GM13977 (cell line): ENCODE measurements at regions not wholly inside any gene's neighbourhood (a gene's known extent, or its start where the extent isn't known, plus 50 kb on each side); places are given as distances from the start of the nearest gene placed in this dataset.

ENCODE experiments used
- DNase-seq: peaks from one replicate; pipeline ENCODE4 v3.0.0; 2012; ENCODE audit warnings: low spot score
- in situ Hi-C: fragments of 300-500 bp; cut with MboI; formaldehyde crosslinking; loops from one replicate; pipeline ENCODE4 v1.12.0; 2022; ENCODE audit warnings: low sequenced_read_pairs, low pct_unique_long_range_greater_than_20kb, mixed read lengths, inconsistent platforms; ENCODE audit not compliant: unreplicated experiment
- TF ChIP-seq, protein P1 (sequence below): IDR thresholded peaks from 2 replicates; pipeline ENCODE4 v1.5.1; 2012; ENCODE audit warnings: mild to moderate bottlenecking, control low read depth; ENCODE audit not compliant: insufficient read depth; ENCODE audit errors: extremely low read depth, missing control alignments

DNA sequence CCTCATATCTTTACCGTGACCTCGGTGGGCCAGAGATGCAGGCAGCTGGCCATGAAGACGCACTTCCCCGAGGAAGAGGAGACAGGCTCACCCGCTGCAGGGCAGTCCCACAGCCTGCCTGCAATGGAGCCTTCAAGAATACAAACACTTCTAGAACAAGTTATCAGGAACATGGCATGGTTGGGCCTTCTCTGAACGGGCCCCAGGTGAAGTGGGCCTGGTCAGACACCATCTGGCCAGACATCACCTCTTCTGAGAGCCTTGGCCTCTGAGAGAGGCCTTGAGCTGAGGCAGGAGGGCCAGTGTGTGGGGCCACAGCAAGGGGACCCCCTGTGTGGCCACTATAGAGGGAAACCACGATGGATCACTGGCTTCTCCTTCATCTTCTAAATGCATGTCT lies 112.4 kb upstream of the GDF10 start:
- DNase-seq: no peak
- in situ Hi-C loops: no loop called here
- TF ChIP-seq, protein P1, sequence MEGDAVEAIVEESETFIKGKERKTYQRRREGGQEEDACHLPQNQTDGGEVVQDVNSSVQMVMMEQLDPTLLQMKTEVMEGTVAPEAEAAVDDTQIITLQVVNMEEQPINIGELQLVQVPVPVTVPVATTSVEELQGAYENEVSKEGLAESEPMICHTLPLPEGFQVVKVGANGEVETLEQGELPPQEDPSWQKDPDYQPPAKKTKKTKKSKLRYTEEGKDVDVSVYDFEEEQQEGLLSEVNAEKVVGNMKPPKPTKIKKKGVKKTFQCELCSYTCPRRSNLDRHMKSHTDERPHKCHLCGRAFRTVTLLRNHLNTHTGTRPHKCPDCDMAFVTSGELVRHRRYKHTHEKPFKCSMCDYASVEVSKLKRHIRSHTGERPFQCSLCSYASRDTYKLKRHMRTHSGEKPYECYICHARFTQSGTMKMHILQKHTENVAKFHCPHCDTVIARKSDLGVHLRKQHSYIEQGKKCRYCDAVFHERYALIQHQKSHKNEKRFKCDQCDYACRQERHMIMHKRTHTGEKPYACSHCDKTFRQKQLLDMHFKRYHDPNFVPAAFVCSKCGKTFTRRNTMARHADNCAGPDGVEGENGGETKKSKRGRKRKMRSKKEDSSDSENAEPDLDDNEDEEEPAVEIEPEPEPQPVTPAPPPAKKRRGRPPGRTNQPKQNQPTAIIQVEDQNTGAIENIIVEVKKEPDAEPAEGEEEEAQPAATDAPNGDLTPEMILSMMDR: no peak

DNA sequence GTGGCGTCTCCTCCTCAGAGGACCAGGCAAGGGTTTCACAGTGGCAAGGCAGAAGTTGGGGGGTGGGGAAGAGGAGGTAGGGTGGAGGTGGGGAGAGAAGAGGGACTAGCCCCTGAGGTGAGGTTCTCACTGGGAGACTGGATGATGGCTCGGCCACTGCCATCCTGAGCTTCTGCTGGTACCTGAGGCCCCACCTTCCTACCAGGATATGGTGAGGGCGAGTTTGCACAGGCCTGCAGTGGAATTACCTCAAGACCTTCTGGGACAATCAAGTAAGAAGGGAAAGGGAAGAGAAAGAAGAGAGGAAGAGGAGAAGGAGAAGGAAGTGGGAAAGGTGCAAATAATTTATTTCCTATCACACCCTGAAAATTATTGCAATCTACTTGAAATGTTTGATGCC lies 111.8 kb upstream of the GDF10 start:
- DNase-seq: no peak
- TF ChIP-seq, protein P1: no peak
- in situ Hi-C loops: no loop called here

DNA sequence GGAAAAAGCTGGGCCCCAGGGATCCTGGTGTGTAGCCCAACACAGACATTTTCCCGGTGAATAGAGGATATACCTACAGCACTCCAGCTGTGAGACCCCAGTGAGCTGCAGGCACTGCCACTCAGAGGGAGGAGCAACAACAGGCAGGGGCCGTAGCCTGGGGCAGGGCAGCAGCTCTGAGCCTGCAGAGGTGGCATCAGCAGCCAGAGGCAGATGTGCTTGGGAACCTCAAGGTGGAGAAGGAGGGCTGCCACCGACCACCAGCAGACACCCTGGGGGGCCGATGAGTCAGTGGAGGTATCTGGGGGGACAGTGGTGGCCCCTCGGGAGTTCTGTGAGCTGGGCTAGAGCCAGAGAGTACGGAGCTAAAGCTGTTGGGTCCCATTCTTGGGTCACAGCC lies 110.2 kb upstream of the GDF10 start:
- TF ChIP-seq, protein P1: no peak
- in situ Hi-C loops: no loop called here
- DNase-seq: no peak

DNA sequence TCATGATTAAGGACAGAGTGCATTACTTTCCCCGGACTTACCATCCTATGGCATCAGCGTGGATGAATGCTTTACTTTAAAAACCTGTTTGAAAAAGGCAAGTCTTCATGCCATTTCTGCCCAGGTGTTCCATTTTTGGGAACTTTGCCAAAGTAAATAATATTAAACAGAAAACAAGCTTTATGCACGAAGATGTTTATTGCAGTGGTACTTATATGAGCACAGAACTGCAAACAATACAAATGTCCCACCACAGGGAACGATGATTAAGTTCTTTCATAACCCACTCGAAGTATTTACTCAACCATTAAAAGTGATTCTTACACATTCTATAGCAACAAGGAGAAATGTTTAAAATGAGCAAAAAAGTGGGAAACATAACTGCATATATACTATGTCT lies 109.7 kb upstream of the GDF10 start:
- TF ChIP-seq, protein P1: no peak
- DNase-seq: no peak
- in situ Hi-C loops: no loop called here

DNA sequence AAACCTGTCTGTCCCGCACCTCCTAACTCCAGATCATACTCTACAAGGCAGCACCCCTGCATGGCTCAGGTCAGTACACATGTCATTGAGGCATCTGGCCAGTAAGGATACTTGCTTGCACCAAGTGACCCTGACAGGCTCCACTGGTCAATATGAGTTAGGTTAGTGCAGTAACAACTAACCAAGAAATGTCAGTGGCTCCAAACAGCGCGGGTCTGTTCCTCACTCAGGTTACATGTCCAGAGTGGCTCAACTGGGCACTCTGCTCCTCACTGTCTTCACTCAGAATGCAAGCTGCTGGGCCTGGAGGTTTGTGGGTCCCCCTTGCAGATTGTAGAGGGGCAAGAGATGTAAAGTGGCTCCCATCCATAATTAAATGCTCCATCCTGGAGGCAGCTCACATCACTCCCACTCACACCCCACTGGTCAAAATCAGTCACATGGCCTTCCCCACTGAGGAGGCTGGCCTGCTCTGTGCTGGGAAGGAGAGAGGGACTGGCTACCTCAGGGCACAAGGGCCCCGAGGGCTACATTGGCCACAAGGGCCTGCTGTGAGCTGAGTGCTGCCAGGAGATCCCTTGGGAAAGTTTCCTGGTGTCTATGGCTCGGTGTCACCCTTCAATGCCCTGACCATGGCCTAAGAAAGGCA lies 109.1 kb upstream of the GDF10 start:
- TF ChIP-seq, protein P1: no peak
- in situ Hi-C loops: no loop called here

DNA sequence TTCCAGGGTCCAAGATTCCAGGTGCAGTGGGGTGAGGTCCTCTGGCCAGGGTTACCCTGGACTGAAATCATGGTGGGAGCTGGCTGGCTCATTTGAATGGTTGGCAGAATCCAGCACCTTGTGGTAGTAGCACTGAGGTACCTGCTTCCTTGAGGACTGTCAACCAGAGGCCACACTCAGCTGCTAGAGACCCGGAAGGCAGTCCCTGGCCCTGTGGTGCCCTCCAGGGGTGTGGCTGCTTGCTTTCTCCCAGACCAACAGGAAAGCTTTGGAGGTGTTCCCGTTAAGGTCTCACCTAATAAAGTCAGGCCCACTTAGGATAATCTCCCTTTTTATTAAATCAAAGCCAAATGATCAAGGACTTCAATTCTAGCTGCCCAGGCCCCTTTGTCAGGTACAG lies 107.7 kb upstream of the GDF10 start:
- TF ChIP-seq, protein P1: no peak
- DNase-seq: no peak
- in situ Hi-C loops: no loop called here

More for the DNA sequence above, 109.1 kb upstream of the GDF10 start:
- no peak for DNase-seq
